ENCODE measurements at regions not wholly inside any gene's neighbourhood (a gene's known extent, or its start where the extent isn't known, plus 50 kb on each side); places are given as distances from the start of the nearest gene placed in this dataset.
A peak's percentile ranks its signal among the peaks of the same experiment; 100 is the strongest.

DNA sequence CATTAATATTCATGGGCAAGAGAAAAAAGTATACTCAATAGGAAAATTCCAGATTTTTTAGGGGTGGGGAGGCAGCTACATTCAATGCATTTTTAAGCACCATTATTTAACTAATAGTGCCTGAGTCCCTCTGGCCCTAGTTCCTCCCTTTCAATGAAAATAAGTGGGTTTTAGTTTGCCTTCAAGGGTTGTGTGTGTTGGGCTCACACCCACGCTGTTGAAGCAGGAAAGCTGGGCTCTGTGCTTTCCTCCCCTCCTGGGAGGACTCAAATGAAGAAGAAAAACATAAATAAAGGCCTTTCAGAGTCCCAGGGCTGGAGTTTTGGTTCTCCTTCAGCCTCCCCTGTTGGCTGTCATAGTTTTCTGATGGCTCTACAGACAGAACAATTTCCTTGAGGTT is 366.2 kb downstream of the MIAT start:
- TF ChIP-seq TAF1 (IDR thresholded peaks at IDR 0.05; ENCODE audit: borderline replicate concordance, insufficient read depth, low read length), result no peak
- TF ChIP-seq FOXP2 (optimal IDR thresholded peaks at IDR 0.05; ENCODE audit: borderline replicate concordance, extremely low read depth, extremely low read length, insufficient read depth), result no peak
- TF ChIP-seq, protein P1, sequence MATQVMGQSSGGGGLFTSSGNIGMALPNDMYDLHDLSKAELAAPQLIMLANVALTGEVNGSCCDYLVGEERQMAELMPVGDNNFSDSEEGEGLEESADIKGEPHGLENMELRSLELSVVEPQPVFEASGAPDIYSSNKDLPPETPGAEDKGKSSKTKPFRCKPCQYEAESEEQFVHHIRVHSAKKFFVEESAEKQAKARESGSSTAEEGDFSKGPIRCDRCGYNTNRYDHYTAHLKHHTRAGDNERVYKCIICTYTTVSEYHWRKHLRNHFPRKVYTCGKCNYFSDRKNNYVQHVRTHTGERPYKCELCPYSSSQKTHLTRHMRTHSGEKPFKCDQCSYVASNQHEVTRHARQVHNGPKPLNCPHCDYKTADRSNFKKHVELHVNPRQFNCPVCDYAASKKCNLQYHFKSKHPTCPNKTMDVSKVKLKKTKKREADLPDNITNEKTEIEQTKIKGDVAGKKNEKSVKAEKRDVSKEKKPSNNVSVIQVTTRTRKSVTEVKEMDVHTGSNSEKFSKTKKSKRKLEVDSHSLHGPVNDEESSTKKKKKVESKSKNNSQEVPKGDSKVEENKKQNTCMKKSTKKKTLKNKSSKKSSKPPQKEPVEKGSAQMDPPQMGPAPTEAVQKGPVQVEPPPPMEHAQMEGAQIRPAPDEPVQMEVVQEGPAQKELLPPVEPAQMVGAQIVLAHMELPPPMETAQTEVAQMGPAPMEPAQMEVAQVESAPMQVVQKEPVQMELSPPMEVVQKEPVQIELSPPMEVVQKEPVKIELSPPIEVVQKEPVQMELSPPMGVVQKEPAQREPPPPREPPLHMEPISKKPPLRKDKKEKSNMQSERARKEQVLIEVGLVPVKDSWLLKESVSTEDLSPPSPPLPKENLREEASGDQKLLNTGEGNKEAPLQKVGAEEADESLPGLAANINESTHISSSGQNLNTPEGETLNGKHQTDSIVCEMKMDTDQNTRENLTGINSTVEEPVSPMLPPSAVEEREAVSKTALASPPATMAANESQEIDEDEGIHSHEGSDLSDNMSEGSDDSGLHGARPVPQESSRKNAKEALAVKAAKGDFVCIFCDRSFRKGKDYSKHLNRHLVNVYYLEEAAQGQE (IDR thresholded peaks at IDR 0.05; ENCODE audit: insufficient read depth in 1 of 2, low read depth in 2 of 2, low read length in 2 of 2), result no peak
- TF ChIP-seq SIN3A (IDR thresholded peaks at IDR 0.05; ENCODE audit: borderline replicate concordance, insufficient read depth, low read length), result no peak
- TF ChIP-seq POLR2AphosphoS5 (IDR thresholded peaks at IDR 0.05; ENCODE audit: low read depth, low read length), result no peak

DNA sequence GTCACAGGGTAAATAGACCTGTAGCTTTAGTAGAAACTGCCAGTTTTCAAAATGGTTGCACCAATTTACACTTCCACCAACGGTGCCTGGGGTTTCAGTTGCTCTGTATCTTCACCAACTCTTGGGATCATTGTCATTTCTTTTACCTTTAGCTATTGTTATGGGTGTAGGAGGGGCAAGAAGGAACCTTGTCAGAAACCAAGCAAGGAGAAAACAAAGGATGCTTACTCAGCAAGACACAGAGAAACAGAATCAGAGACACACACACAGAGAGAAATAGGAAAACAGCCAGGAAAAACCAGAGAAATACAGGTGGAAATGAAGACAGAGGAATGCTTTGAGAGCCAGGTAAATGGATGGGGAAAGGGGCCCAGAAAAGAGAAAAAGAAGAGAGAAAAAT is 367.6 kb downstream of the MIAT start:
- no peak for TF ChIP-seq FOXP2 (optimal IDR thresholded peaks at IDR 0.05; ENCODE audit: borderline replicate concordance, extremely low read depth, extremely low read length, insufficient read depth)
- no peak for TF ChIP-seq TAF1 (IDR thresholded peaks at IDR 0.05; ENCODE audit: borderline replicate concordance, insufficient read depth, low read length)
- TF ChIP-seq POLR2AphosphoS5 (IDR thresholded peaks at IDR 0.05; ENCODE audit: low read depth, low read length), result no peak
- TF ChIP-seq, protein P1 (IDR thresholded peaks at IDR 0.05; ENCODE audit: insufficient read depth in 1 of 2, low read depth in 2 of 2, low read length in 2 of 2), result no peak
- no peak for TF ChIP-seq SIN3A (IDR thresholded peaks at IDR 0.05; ENCODE audit: borderline replicate concordance, insufficient read depth, low read length)

- no peak for TF ChIP-seq SIN3A (IDR thresholded peaks at IDR 0.05; ENCODE audit: borderline replicate concordance, insufficient read depth, low read length)
- TF ChIP-seq FOXP2 (optimal IDR thresholded peaks at IDR 0.05; ENCODE audit: borderline replicate concordance, extremely low read depth, extremely low read length, insufficient read depth), result no peak
- TF ChIP-seq, protein P1 (IDR thresholded peaks at IDR 0.05; ENCODE audit: insufficient read depth in 1 of 2, low read depth in 2 of 2, low read length in 2 of 2), result peak in 1 of 2 experiments; percentile 81; a peak in 2 of 4 replicates
- no peak for TF ChIP-seq POLR2AphosphoS5 (IDR thresholded peaks at IDR 0.05; ENCODE audit: low read depth, low read length)
- TF ChIP-seq TAF1 (IDR thresholded peaks at IDR 0.05; ENCODE audit: borderline replicate concordance, insufficient read depth, low read length), result no peak
Measured at GRCh38 chr22:27028093-27028492, 370.7 kb downstream of the MIAT start.

DNA sequence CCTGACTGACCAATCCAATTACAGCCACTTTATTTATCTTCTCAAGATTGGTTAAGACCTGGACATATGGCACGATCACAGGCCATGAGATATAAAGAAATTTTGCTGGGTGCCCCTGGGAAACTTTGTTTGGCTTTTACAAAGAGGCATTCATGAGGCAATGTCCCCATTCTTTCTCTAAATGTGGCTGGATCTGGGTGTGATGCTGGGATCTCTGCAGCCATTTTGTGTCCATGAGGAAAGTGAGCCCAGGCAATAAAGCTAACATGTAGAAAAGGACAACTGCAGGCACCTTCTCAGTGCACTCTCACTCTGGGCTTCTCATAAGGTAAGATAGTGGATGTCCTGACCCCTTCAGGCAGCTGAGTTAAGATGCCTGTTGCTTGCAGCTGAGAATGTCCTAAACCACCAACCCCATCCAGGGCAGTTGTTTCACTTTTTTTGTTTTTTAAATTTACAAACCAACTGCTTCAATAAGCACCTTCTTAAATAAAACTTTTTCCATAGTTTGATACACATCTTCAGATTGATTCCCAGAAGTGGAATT is 372.3 kb downstream of the MIAT start:
- TF ChIP-seq FOXP2 (optimal IDR thresholded peaks at IDR 0.05; ENCODE audit: borderline replicate concordance, extremely low read depth, extremely low read length, insufficient read depth) (no peak), SIN3A (IDR thresholded peaks at IDR 0.05; ENCODE audit: borderline replicate concordance, insufficient read depth, low read length) (no peak), POLR2AphosphoS5 (IDR thresholded peaks at IDR 0.05; ENCODE audit: low read depth, low read length) (no peak), TAF1 (IDR thresholded peaks at IDR 0.05; ENCODE audit: borderline replicate concordance, insufficient read depth, low read length) (no peak)
- TF ChIP-seq, protein P1 (IDR thresholded peaks at IDR 0.05; ENCODE audit: insufficient read depth in 1 of 2, low read depth in 2 of 2, low read length in 2 of 2), result no peak

All from PFSK-1 (cell line).